ENCODE measurements at regions not wholly inside any gene's neighbourhood (a gene's known extent, or its start where the extent isn't known, plus 50 kb on each side); places are given as distances from the start of the nearest gene placed in this dataset.
"Not testable (repeated sequence)": the region's sequence is repeated elsewhere in the genome, so short reads cannot be mapped to it uniquely, and the experiment has no call there.

- no peak overlapping the region for H3K27ac Mint-ChIP-seq
- no peak overlapping the region for H3K4me3 Mint-ChIP-seq (ENCODE audit: low read depth)
- DNase-seq (ENCODE audit: low spot score) = no peak
- peaks cover under 1% of the 10 kb centered on the region for H3K9me3 Mint-ChIP-seq
- H3K4me1 Mint-ChIP-seq (ENCODE audit: low read depth) = no peaks in the 10 kb centered on the region
- no peaks in the 10 kb centered on the region for H3K36me3 Mint-ChIP-seq (ENCODE audit: low read depth)
- intact Hi-C loops (cut with micrococcal nuclease) = no loop called here
- H3K27me3 Mint-ChIP-seq (ENCODE audit: low read depth) = no peaks in the 10 kb centered on the region
These were observed 97.5 kb upstream of the MDM1 start for GRCh38 chr12:68429696-68430095.

- no peak for DNase-seq (ENCODE audit: low spot score)
- Mint-ChIP-seq H3K9me3 (peaks cover 16% of the 10 kb centered on the region), H3K36me3 (ENCODE audit: low read depth) (peaks cover 4% of the 10 kb centered on the region), H3K4me3 (ENCODE audit: low read depth) (no peak overlapping the region), H3K4me1 (ENCODE audit: low read depth) (no peaks in the 10 kb centered on the region), H3K27ac (no peak overlapping the region), H3K27me3 (ENCODE audit: low read depth) (peaks cover 6% of the 10 kb centered on the region)
- intact Hi-C loops (cut with micrococcal nuclease) = no loop called here
These were observed 99.6 kb upstream of the MDM1 start for GRCh38 chr12:68431786-68432185.

GRCh38 chr12:68432622-68433021, 100.5 kb upstream of the MDM1 start:
- Mint-ChIP-seq H3K36me3 (ENCODE audit: low read depth) (peaks cover 4% of the 10 kb centered on the region), H3K4me1 (ENCODE audit: low read depth) (no peaks in the 10 kb centered on the region), H3K27ac (no peak overlapping the region), H3K9me3 (peaks cover 16% of the 10 kb centered on the region), H3K4me3 (ENCODE audit: low read depth) (no peak overlapping the region), H3K27me3 (ENCODE audit: low read depth) (peaks cover 6% of the 10 kb centered on the region)
- no peak for DNase-seq (ENCODE audit: low spot score)
- intact Hi-C loops (cut with micrococcal nuclease) = no loop called here

GRCh38 chr12:68434391-68435298, 102.5 kb upstream of the MDM1 start:
- DNase-seq (ENCODE audit: low spot score) = no peak
- intact Hi-C loops (cut with micrococcal nuclease) = no loop called here
- Mint-ChIP-seq H3K4me1 (ENCODE audit: low read depth) (no peaks in the 10 kb centered on the region), H3K4me3 (ENCODE audit: low read depth) (no peak overlapping the region), H3K9me3 (peaks cover 16% of the 10 kb centered on the region), H3K27ac (no peak overlapping the region), H3K27me3 (ENCODE audit: low read depth) (peaks cover 6% of the 10 kb centered on the region), H3K36me3 (ENCODE audit: low read depth) (peaks cover 4% of the 10 kb centered on the region)

- Mint-ChIP-seq H3K27me3 (ENCODE audit: low read depth) (peaks cover 6% of the 10 kb centered on the region), H3K9me3 (peaks cover 16% of the 10 kb centered on the region), H3K36me3 (ENCODE audit: low read depth) (peaks cover 4% of the 10 kb centered on the region), H3K27ac (no peak overlapping the region), H3K4me3 (ENCODE audit: low read depth) (no peak overlapping the region), H3K4me1 (ENCODE audit: low read depth) (peaks cover 1% of the 10 kb centered on the region)
- intact Hi-C loops (cut with micrococcal nuclease) = no loop called here
- DNase-seq (ENCODE audit: low spot score) = no peak
These were observed 103.1 kb upstream of the MDM1 start for GRCh38 chr12:68435299-68435637.

- Mint-ChIP-seq H3K4me1 (ENCODE audit: low read depth) (peaks cover 2% of the 10 kb centered on the region), H3K4me3 (ENCODE audit: low read depth) (no peak overlapping the region), H3K36me3 (ENCODE audit: low read depth) (peaks cover 4% of the 10 kb centered on the region), H3K27ac (no peak overlapping the region), H3K9me3 (peaks cover 16% of the 10 kb centered on the region), H3K27me3 (ENCODE audit: low read depth) (peaks cover 6% of the 10 kb centered on the region)
- no peak for DNase-seq (ENCODE audit: low spot score)
- intact Hi-C loops (cut with micrococcal nuclease) = no loop called here
These were observed 103.7 kb upstream of the MDM1 start for GRCh38 chr12:68435816-68436215.

GRCh38 chr12:68438601-68439000, 106.4 kb upstream of the MDM1 start:
- H3K27me3 Mint-ChIP-seq (ENCODE audit: low read depth) = peaks cover 6% of the 10 kb centered on the region
- intact Hi-C loops (cut with micrococcal nuclease) = no loop called here
- H3K9me3 Mint-ChIP-seq = peaks cover 19% of the 10 kb centered on the region
- H3K27ac Mint-ChIP-seq = no peak overlapping the region
- H3K36me3 Mint-ChIP-seq (ENCODE audit: low read depth) = peaks cover 5% of the 10 kb centered on the region
- no peak for DNase-seq (ENCODE audit: low spot score)
- peaks cover 14% of the 10 kb centered on the region for H3K4me1 Mint-ChIP-seq (ENCODE audit: low read depth)
- no peak overlapping the region for H3K4me3 Mint-ChIP-seq (ENCODE audit: low read depth)

- H3K27ac Mint-ChIP-seq = no peak overlapping the region
- intact Hi-C loops (cut with micrococcal nuclease) = no loop called here
These were observed 107.3 kb upstream of the MDM1 start for GRCh38 chr12:68439368-68440045.

GRCh38 chr12:68440068-68440581, 108.0 kb upstream of the MDM1 start:
- H3K4me1 Mint-ChIP-seq (ENCODE audit: low read depth) = peaks cover 14% of the 10 kb centered on the region
- H3K27me3 Mint-ChIP-seq (ENCODE audit: low read depth) = peaks cover 6% of the 10 kb centered on the region
- H3K9me3 Mint-ChIP-seq = peaks cover 30% of the 10 kb centered on the region
- no peak overlapping the region for H3K4me3 Mint-ChIP-seq (ENCODE audit: low read depth)
- peaks cover 12% of the 10 kb centered on the region for H3K36me3 Mint-ChIP-seq (ENCODE audit: low read depth)
- no peak overlapping the region for H3K27ac Mint-ChIP-seq
- intact Hi-C loops (cut with micrococcal nuclease) = no loop called here
- DNase-seq (ENCODE audit: low spot score) = no peak

More at GRCh38 chr12:68439368-68440045, 107.3 kb upstream of the MDM1 start:
- no peak overlapping the region for H3K4me3 Mint-ChIP-seq (ENCODE audit: low read depth)
- no peak for DNase-seq (ENCODE audit: low spot score)
- H3K27me3 Mint-ChIP-seq (ENCODE audit: low read depth) = peaks cover 6% of the 10 kb centered on the region
- peaks cover 14% of the 10 kb centered on the region for H3K4me1 Mint-ChIP-seq (ENCODE audit: low read depth)
- H3K36me3 Mint-ChIP-seq (ENCODE audit: low read depth) = peaks cover 12% of the 10 kb centered on the region
- peaks cover 28% of the 10 kb centered on the region for H3K9me3 Mint-ChIP-seq

GRCh38 chr12:68441167-68441566, 109.0 kb upstream of the MDM1 start:
- H3K4me1 Mint-ChIP-seq (ENCODE audit: low read depth) = peaks cover 17% of the 10 kb centered on the region
- H3K4me3 Mint-ChIP-seq (ENCODE audit: low read depth) = no peak overlapping the region
- intact Hi-C loops (cut with micrococcal nuclease) = no loop called here
- H3K27ac Mint-ChIP-seq = no peak overlapping the region
- peaks cover 2% of the 10 kb centered on the region for H3K27me3 Mint-ChIP-seq (ENCODE audit: low read depth)
- DNase-seq (ENCODE audit: low spot score) = no peak
- peaks cover 8% of the 10 kb centered on the region for H3K36me3 Mint-ChIP-seq (ENCODE audit: low read depth)
- peaks cover 23% of the 10 kb centered on the region for H3K9me3 Mint-ChIP-seq

GRCh38 chr12:68442353-68442972, 110.3 kb upstream of the MDM1 start:
- H3K9me3 Mint-ChIP-seq = peaks cover 20% of the 10 kb centered on the region
- H3K36me3 Mint-ChIP-seq (ENCODE audit: low read depth); intact Hi-C loops (cut with micrococcal nuclease); DNase-seq (ENCODE audit: low spot score); H3K27ac Mint-ChIP-seq; H3K27me3 Mint-ChIP-seq (ENCODE audit: low read depth); H3K4me3 Mint-ChIP-seq (ENCODE audit: low read depth): not testable (repeated sequence)
- peaks cover 26% of the 10 kb centered on the region for H3K4me1 Mint-ChIP-seq (ENCODE audit: low read depth)

- H3K27me3 Mint-ChIP-seq (ENCODE audit: low read depth); H3K27ac Mint-ChIP-seq; H3K36me3 Mint-ChIP-seq (ENCODE audit: low read depth); DNase-seq (ENCODE audit: low spot score); intact Hi-C loops (cut with micrococcal nuclease); H3K4me3 Mint-ChIP-seq (ENCODE audit: low read depth): not testable (repeated sequence)
- peaks cover 20% of the 10 kb centered on the region for H3K9me3 Mint-ChIP-seq
- peaks cover 31% of the 10 kb centered on the region for H3K4me1 Mint-ChIP-seq (ENCODE audit: low read depth)
These were observed 111.5 kb upstream of the MDM1 start for GRCh38 chr12:68443695-68444094.

GRCh38 chr12:68445824-68446223, 113.7 kb upstream of the MDM1 start:
- intact Hi-C loops (cut with micrococcal nuclease) = no loop called here
- peaks cover 20% of the 10 kb centered on the region for H3K9me3 Mint-ChIP-seq

More at GRCh38 chr12:68445824-68446223, 113.7 kb upstream of the MDM1 start:
- Mint-ChIP-seq H3K36me3 (ENCODE audit: low read depth) (peaks cover 8% of the 10 kb centered on the region), H3K27me3 (ENCODE audit: low read depth) (no peaks in the 10 kb centered on the region), H3K4me3 (ENCODE audit: low read depth) (no peak overlapping the region), H3K4me1 (ENCODE audit: low read depth) (peaks cover 43% of the 10 kb centered on the region), H3K27ac (no peak overlapping the region)
- no peak for DNase-seq (ENCODE audit: low spot score)
